Activated CD8-positive, alpha-beta T cell treated with anti-CD3 and anti-CD28 coated beads, Interleukin-2, amount 10 ng/mL, durations not matched to agents 7 days and 5 days (primary cell): ENCODE measurements at regions not wholly inside any gene's neighbourhood (a gene's known extent, or its start where the extent isn't known, plus 50 kb on each side); places are given as distances from the start of the nearest gene placed in this dataset.

Experiments
- ATAC-seq: fragments of 150-1000 bp; cut with Tn5 transposase; one replicate; pipeline ENCODE4 v1.10.0; 2021; ENCODE audit warnings: moderate library complexity
- CTCF ChIA-PET: fragments of 350-600 bp; sonication (Branson Sonifier 250); formaldehyde crosslinking; loops from one replicate; lab custom pipeline; 2021; ENCODE audit warnings: antibody characterized with exemption; lab: Charles Lee
- POLR2A ChIA-PET: fragments of 350-600 bp; sonication (Branson Sonifier 250); formaldehyde crosslinking; loops from one replicate; lab custom pipeline; 2021; ENCODE audit warnings: antibody characterized with exemption; lab: Charles Lee
- DNase-seq: peaks from one replicate; pipeline ENCODE4 v3.0.0-alpha.2; 2020
- H3K27ac Mint-ChIP-seq: one replicate; pipeline ENCODE4 v1.8.0; 2021; ENCODE audit warnings: mild to moderate bottlenecking, mixed read lengths
- H3K27me3 Mint-ChIP-seq: one replicate; pipeline ENCODE4 v1.8.0; 2021; ENCODE audit warnings: low read depth, mixed read lengths
- H3K36me3 Mint-ChIP-seq: one replicate; pipeline ENCODE4 v1.8.0; 2021; ENCODE audit warnings: low read depth, mixed read lengths
- H3K4me1 Mint-ChIP-seq: one replicate; pipeline ENCODE4 v1.8.0; 2021; ENCODE audit warnings: low read depth, mixed read lengths
- H3K4me3 Mint-ChIP-seq: one replicate; pipeline ENCODE4 v1.8.0; 2021; ENCODE audit warnings: mild to moderate bottlenecking, mixed read lengths
- H3K9me3 Mint-ChIP-seq: one replicate; pipeline ENCODE4 v1.8.0; 2022; ENCODE audit warnings: mixed read lengths; ENCODE audit not compliant: insufficient read depth

DNA sequence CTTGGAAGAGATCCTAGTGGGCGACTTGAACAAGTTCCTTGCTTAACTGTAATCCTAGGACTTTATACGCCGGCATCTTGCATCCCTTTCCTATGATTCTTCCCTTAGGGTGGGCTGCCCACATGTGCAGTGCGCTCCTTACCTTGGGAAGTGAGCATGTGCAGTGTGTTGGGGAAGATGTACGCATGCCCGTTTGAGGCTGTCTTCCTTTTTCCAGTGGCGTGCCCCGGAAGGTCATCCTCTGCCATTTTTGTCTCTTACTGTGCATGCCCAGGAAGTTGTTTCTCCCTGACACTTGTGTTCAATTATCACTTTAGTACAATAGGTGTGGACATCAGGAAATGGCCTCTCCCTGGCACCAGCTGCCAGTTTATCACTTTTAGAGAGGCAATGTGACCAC, 936.5 kb downstream of the TBC1D22A start:
- DNase-seq = no peak
- Mint-ChIP-seq H3K9me3 (no peaks in the 10 kb centered on the region), H3K27me3 (no peaks in the 10 kb centered on the region), H3K36me3 (no peaks in the 10 kb centered on the region), H3K4me3 (no peak overlapping the region), H3K27ac (no peak overlapping the region), H3K4me1 (no peaks in the 10 kb centered on the region)
- POLR2A ChIA-PET = no interaction called here
- CTCF ChIA-PET = no interaction called here
- no peak for ATAC-seq

DNA sequence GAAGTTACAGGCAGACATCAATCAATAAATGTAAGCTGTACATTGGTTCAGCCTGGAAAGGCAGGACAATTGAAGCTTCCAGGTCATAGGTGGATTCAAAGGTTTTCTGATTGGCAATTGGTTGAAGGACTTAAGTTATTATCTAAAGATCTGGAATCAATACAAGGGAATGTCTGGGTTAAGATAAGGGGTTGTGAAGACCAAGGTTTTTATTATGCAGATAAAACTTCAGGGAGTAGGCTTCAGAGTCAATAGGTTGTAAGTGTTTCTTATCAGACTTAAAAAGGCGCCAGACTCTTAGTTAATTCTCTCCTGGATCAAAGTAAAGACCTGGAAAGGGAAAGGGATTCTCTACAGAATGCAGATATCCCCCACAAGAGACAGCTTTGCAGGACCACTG, 935.4 kb downstream of the TBC1D22A start:
- no peak overlapping the region for H3K27ac Mint-ChIP-seq
- H3K36me3 Mint-ChIP-seq = no peaks in the 10 kb centered on the region
- ChIA-PET POLR2A (no interaction called here), CTCF (no interaction called here)
- no peaks in the 10 kb centered on the region for H3K9me3 Mint-ChIP-seq
- no peaks in the 10 kb centered on the region for H3K27me3 Mint-ChIP-seq
- DNase-seq (no peak), ATAC-seq (no peak)
- no peak overlapping the region for H3K4me3 Mint-ChIP-seq
- no peaks in the 10 kb centered on the region for H3K4me1 Mint-ChIP-seq

GRCh38 chr22:47696776-47697175, 934.3 kb downstream of the TBC1D22A start:
- H3K9me3 Mint-ChIP-seq = no peaks in the 10 kb centered on the region
- DNase-seq (no peak), ATAC-seq (no peak)
- no peak overlapping the region for H3K4me3 Mint-ChIP-seq
- H3K27ac Mint-ChIP-seq = no peak overlapping the region
- no peaks in the 10 kb centered on the region for H3K27me3 Mint-ChIP-seq
- H3K4me1 Mint-ChIP-seq = no peaks in the 10 kb centered on the region
- ChIA-PET POLR2A (no interaction called here), CTCF (no interaction called here)
- H3K36me3 Mint-ChIP-seq = no peaks in the 10 kb centered on the region

DNA sequence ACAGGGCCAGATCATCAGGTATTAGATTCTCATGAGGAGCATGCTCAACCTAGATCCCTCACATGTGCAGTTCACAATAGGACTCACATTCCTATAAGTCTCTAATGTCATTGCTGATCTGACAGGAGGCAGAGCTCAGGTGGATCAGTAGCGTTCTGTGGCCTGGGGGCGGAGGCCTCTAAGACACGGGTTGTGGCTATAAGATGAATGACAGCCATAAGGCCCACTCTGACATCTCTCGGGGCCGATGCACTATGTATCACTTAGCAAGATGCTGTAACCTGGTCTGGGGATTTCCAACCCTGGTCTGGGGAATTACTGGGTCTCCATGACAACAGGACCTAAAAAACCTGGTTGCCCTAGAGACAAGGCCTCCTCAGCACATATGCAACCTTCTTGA, 932.7 kb downstream of the TBC1D22A start:
- ATAC-seq (no peak), DNase-seq (no peak)
- H3K4me3 Mint-ChIP-seq = no peak overlapping the region

GRCh38 chr22:47694536-47695130, 932.2 kb downstream of the TBC1D22A start:
- no peaks in the 10 kb centered on the region for H3K4me1 Mint-ChIP-seq
- CTCF ChIA-PET = no interaction called here
- no peaks in the 10 kb centered on the region for H3K9me3 Mint-ChIP-seq
- ATAC-seq (no peak), DNase-seq (no peak)
- H3K27ac Mint-ChIP-seq = no peak overlapping the region
- H3K4me3 Mint-ChIP-seq = no peak overlapping the region
- H3K36me3 Mint-ChIP-seq = no peaks in the 10 kb centered on the region
- POLR2A ChIA-PET = no interaction called here
- no peaks in the 10 kb centered on the region for H3K27me3 Mint-ChIP-seq

More for the DNA sequence above, 932.7 kb downstream of the TBC1D22A start:
- Mint-ChIP-seq H3K9me3 (no peaks in the 10 kb centered on the region), H3K4me1 (no peaks in the 10 kb centered on the region), H3K27me3 (no peaks in the 10 kb centered on the region), H3K27ac (no peak overlapping the region), H3K36me3 (no peaks in the 10 kb centered on the region)
- POLR2A ChIA-PET = no interaction called here
- CTCF ChIA-PET = no interaction called here

DNA sequence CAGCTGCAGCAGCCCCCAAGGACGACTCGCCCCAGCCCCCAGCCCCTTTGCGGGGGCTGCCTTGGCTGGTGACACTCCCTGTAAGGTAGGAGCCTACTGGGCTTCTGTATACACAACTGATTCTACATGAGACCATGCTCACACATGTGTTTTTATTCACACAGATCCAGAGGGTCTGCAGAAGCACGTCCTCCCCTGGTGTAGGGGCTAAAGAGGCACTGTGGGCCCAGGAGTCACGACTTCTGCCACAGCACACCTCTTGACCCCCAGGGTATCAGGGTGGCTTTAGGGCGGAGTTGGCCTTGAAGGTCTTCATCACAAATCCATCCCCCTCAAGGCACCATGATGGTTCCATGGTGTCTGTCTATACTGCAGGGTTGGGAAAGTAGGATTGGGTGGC, 931.2 kb downstream of the TBC1D22A start:
- ATAC-seq (no peak), DNase-seq (no peak)
- no peaks in the 10 kb centered on the region for H3K36me3 Mint-ChIP-seq
- no peaks in the 10 kb centered on the region for H3K4me1 Mint-ChIP-seq
- ChIA-PET POLR2A (no interaction called here), CTCF (no interaction called here)
- no peak overlapping the region for H3K4me3 Mint-ChIP-seq
- no peaks in the 10 kb centered on the region for H3K9me3 Mint-ChIP-seq
- H3K27me3 Mint-ChIP-seq = no peaks in the 10 kb centered on the region
- no peak overlapping the region for H3K27ac Mint-ChIP-seq

- Mint-ChIP-seq H3K4me1 (no peaks in the 10 kb centered on the region), H3K36me3 (no peaks in the 10 kb centered on the region), H3K27ac (no peak overlapping the region), H3K4me3 (no peak overlapping the region), H3K27me3 (no peaks in the 10 kb centered on the region), H3K9me3 (no peaks in the 10 kb centered on the region)
- POLR2A ChIA-PET = no interaction called here
- DNase-seq = no peak
- CTCF ChIA-PET = no interaction called here
- ATAC-seq = no peak
Observed at GRCh38 chr22:47692811-47693210, 930.4 kb downstream of the TBC1D22A start.

GRCh38 chr22:47691152-47691895, 928.9 kb downstream of the TBC1D22A start:
- Mint-ChIP-seq H3K27me3 (no peaks in the 10 kb centered on the region), H3K36me3 (no peaks in the 10 kb centered on the region), H3K9me3 (no peaks in the 10 kb centered on the region), H3K4me3 (no peak overlapping the region), H3K27ac (no peak overlapping the region), H3K4me1 (no peaks in the 10 kb centered on the region)
- POLR2A ChIA-PET = no interaction called here
- ATAC-seq (no peak), DNase-seq (no peak)
- CTCF ChIA-PET = no interaction called here

- Mint-ChIP-seq H3K4me1 (no peaks in the 10 kb centered on the region), H3K36me3 (no peaks in the 10 kb centered on the region), H3K4me3 (no peak overlapping the region), H3K27me3 (no peaks in the 10 kb centered on the region), H3K9me3 (no peaks in the 10 kb centered on the region), H3K27ac (no peak overlapping the region)
- DNase-seq (no peak), ATAC-seq (no peak)
- ChIA-PET CTCF (no interaction called here), POLR2A (no interaction called here)
Observed at GRCh38 chr22:47690586-47690985, 928.1 kb downstream of the TBC1D22A start.

GRCh38 chr22:47690166-47690565, 927.7 kb downstream of the TBC1D22A start:
- Mint-ChIP-seq H3K27ac (no peak overlapping the region), H3K4me1 (no peaks in the 10 kb centered on the region), H3K27me3 (no peaks in the 10 kb centered on the region), H3K9me3 (no peaks in the 10 kb centered on the region), H3K36me3 (no peaks in the 10 kb centered on the region), H3K4me3 (no peak overlapping the region)
- CTCF ChIA-PET = no interaction called here
- no peak for ATAC-seq
- POLR2A ChIA-PET = no interaction called here
- no peak for DNase-seq

DNA sequence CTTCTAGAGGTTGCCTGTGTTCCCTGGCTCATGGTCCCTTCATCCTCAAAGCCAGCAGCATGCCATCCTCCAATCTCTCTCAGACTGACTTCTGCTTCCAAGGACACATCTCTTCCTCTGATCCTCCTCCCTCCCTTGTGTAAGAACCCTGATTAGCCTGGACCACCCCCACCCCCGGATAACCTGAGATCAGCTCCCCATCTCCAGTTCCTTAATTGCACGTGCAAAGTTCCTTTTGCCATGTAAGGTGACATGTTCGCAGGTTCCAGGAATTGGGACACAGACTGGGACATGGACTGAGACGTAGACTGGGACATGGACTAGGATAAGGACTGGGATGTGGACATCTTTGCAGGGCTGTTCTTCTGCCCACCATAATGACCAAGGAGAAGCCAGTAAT, 925.3 kb downstream of the TBC1D22A start:
- peaks cover 4% of the 10 kb centered on the region for H3K9me3 Mint-ChIP-seq
- H3K27me3 Mint-ChIP-seq = no peaks in the 10 kb centered on the region
- H3K4me1 Mint-ChIP-seq = no peaks in the 10 kb centered on the region
- ChIA-PET CTCF (no interaction called here), POLR2A (no interaction called here)
- no peak overlapping the region for H3K4me3 Mint-ChIP-seq
- no peak overlapping the region for H3K27ac Mint-ChIP-seq
- no peaks in the 10 kb centered on the region for H3K36me3 Mint-ChIP-seq
- ATAC-seq = no peak
- no peak for DNase-seq

GRCh38 chr22:47687346-47687655, 924.9 kb downstream of the TBC1D22A start:
- DNase-seq = no peak
- Mint-ChIP-seq H3K4me3 (no peak overlapping the region), H3K4me1 (no peaks in the 10 kb centered on the region), H3K27me3 (no peaks in the 10 kb centered on the region), H3K36me3 (no peaks in the 10 kb centered on the region), H3K9me3 (peaks cover 4% of the 10 kb centered on the region), H3K27ac (no peak overlapping the region)
- ATAC-seq = no peak
- CTCF ChIA-PET = no interaction called here
- POLR2A ChIA-PET = no interaction called here
